Stimulated activated naive CD8-positive, alpha-beta T cell treated with anti-CD3 and anti-CD28 coated beads, Interleukin-15, amount 100 ng/mL, for 72 hours (primary cell): ENCODE measurements at regions not wholly inside any gene's neighbourhood (a gene's known extent, or its start where the extent isn't known, plus 50 kb on each side); places are given as distances from the start of the nearest gene placed in this dataset.
"Not testable (repeated sequence)": the region's sequence is repeated elsewhere in the genome, so short reads cannot be mapped to it uniquely, and the experiment has no call there.

ENCODE experiments used
- ATAC-seq: fragments of 150-1000 bp; cut with Tn5 transposase; 2 replicates; pipeline ENCODE4 v1.10.0; 2021; ENCODE audit warnings: mild to moderate bottlenecking, moderate library complexity
- DNase-seq, 2 donors: peaks; one replicate each; pipeline ENCODE4 v3.0.0; 2021 to 2022
- H3K27ac Mint-ChIP-seq, 2 donors: one replicate each; pipeline ENCODE4 v1.8.0; 2022; ENCODE audit warnings: mild to moderate bottlenecking in 2 of 2, mixed read lengths in 2 of 2, moderate library complexity in 2 of 2
- H3K27me3 Mint-ChIP-seq: one replicate; pipeline ENCODE4 v1.8.0; 2022; ENCODE audit warnings: mixed read lengths
- H3K4me1 Mint-ChIP-seq: one replicate; pipeline ENCODE4 v1.8.0; 2022; ENCODE audit warnings: mild to moderate bottlenecking, mixed read lengths
- H3K4me3 Mint-ChIP-seq, 2 donors: one replicate each; pipeline ENCODE4 v1.8.0; 2022; ENCODE audit warnings: mild to moderate bottlenecking in 2 of 2, mixed read lengths in 2 of 2, moderate library complexity in 1 of 2
- H3K9me3 Mint-ChIP-seq, 2 donors: one replicate each; pipeline ENCODE4 v1.8.0; 2022; ENCODE audit warnings: mixed read lengths in 2 of 2

DNA sequence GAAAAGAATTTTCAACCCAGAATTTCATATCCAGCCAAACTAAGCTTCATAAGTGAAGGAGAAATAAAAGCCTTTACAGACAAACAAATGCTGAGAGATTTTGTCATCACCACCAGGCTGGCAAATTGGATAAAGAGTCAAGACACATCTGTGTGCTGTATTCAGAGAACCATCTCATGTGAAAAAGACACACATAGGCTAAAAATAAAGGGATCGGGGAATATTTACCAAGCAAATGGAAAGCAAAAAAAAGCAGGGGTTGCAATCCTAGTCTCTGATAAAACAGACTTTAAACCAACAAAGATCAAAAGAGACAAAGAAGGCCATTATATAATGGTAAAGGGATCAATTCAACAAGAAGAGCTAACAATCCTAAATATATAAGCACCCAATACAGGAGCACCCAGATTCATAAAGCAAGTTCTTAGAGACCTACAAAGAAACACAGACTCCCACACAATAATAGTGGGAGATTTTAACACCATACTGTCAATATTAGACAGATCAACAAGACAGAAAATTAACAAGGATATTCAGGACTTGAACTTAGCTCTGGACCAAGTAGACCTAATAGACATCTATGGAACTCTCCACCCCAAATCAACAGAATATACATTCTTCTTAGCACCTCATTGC lies 55.9 kb upstream of the ACSM6 start:
- not testable (repeated sequence) for H3K4me3 Mint-ChIP-seq, H3K27ac Mint-ChIP-seq, H3K27me3 Mint-ChIP-seq, ATAC-seq, DNase-seq
- Mint-ChIP-seq H3K9me3 (peaks cover 12% of the 10 kb centered on the region in 2 donors), H3K4me1 (peaks cover 10% of the 10 kb centered on the region)

DNA sequence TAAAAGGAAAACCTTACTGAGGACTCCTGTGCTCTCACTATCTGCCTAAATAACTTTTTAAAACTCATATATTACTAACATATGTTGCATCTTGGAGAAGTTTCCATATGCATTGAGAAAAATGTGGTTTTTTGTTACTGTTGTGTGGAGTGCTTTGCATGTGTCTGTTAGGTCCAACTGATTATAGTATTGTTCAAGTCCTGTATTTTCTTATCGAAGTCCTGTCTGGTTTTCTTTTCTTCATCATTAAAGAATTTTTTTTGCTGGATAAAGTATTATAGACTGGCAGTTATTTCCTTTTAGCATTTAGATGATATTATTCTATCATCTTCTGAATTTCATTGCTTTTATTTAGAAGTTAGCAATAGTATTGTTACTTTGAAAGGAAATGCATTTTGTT lies 59.5 kb upstream of the ACSM6 start:
- Mint-ChIP-seq H3K27me3 (no peaks in the 10 kb centered on the region), H3K4me3 (no peak overlapping the region), H3K9me3 (no peaks in the 10 kb centered on the region), H3K27ac (no peak overlapping the region), H3K4me1 (peaks cover 5% of the 10 kb centered on the region)
- DNase-seq (no peak), ATAC-seq (no peak)

DNA sequence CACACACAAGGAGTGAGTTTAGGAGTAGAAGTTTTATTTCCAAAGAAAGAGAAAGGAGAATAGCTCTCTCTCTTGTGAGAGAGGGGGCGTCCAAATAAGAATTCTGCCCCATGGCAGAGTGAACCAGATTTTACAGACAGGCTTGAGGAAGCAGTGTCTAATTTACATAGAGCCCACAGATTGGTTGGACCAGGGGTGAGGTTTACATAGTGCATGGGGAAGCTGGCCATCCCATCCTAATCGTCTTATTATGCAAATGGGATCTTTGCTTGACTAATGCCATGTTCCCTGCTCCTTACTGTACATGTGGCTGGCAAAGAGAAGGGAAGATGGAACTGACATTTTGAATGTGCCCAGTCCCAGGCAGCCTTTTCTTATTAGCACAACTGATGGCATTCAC lies 60.0 kb upstream of the ACSM6 start:
- H3K4me1 Mint-ChIP-seq = peaks cover 5% of the 10 kb centered on the region
- no peak overlapping the region for H3K4me3 Mint-ChIP-seq
- H3K9me3 Mint-ChIP-seq = no peaks in the 10 kb centered on the region
- no peak overlapping the region for H3K27ac Mint-ChIP-seq
- no peak for ATAC-seq
- H3K27me3 Mint-ChIP-seq = no peaks in the 10 kb centered on the region
- no peak for DNase-seq

DNA sequence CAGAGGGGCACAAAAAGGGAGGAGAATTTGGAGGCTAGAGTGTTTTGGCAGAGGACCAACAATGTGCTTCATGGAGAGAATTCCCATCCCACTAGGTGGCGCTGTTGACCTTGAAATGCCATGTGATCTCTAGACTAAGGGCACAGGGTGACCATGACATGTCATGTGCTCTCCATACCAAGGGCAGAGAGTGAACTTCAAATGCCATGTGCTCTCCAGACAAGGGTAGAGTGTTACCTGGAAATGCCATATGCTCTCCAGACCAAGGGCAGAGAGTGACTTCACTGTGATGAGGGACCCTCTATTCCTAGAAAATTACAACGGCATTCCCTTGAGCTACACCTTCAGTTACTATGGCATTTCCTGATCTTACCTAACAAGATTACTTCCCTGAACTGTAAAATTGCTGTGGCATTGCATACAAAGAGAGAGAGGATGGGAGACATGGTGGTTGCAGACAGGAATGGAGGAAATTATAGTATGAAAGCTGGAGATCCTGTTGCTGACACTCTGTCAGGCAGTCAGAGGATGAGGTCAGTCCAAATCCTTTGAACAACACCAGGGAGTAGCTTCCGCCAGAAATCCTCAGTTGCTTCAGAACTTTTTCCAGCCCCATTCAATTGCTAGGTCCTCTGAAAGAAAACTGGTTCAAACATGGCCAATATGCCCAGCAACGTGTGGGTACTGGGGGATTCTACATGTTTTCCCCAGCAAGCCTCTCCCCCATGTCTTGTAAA lies 60.9 kb upstream of the ACSM6 start:
- Mint-ChIP-seq H3K9me3 (no peaks in the 10 kb centered on the region), H3K27me3 (no peaks in the 10 kb centered on the region), H3K4me3 (no peak overlapping the region), H3K4me1 (peaks cover 5% of the 10 kb centered on the region), H3K27ac (no peak overlapping the region)
- ATAC-seq (peak; percentile 84), DNase-seq (peak; percentile 71 to 72)

DNA sequence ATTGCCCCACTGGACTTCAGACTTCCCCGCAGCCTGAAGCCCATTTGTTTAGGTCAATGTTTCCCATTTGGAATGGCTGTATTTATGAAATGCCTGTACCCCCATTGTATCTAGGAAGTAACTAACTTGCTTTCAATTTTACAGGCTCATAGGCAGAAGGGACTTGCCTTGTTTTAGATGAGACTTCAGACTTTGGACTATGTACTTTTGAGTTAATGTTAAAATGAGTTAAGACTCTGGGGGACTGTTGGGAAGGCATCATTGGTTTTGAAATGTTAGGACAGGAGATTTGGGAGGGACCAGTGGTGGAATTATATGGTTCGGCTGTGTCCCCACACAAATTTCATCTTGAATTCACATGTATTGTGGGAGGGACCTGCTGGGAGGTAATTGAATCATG lies 61.1 kb upstream of the CYP2C8 start:
- not testable (repeated sequence) for H3K27me3 Mint-ChIP-seq, H3K9me3 Mint-ChIP-seq, H3K4me3 Mint-ChIP-seq, H3K4me1 Mint-ChIP-seq, ATAC-seq, H3K27ac Mint-ChIP-seq, DNase-seq

DNA sequence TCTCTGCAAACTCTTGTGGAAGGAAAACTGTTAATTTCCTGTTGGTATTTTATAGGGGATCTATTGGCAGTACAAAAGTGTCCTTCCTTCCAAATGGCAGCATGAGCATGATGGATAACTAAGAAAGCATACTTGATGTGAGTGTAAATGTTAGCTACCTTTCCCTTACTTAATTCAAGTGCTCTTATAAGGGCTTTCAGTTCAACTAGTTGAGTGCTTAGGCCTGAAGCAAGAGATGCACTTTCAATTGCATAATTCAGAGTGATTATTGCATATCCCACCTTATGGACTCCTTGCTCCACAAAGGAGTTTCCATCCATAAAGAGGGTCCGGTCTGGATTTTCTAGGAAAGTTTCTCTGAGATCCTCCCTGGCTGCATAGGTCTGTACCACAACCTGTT lies 56.3 kb upstream of the CYP2C8 start:
- no peak for ATAC-seq
- Mint-ChIP-seq H3K27me3 (no peaks in the 10 kb centered on the region), H3K9me3 (peaks cover 6 to 10% of the 10 kb centered on the region in 2 donors), H3K4me1 (no peaks in the 10 kb centered on the region), H3K27ac (no peak overlapping the region), H3K4me3 (no peak overlapping the region)
- DNase-seq = no peak

DNA sequence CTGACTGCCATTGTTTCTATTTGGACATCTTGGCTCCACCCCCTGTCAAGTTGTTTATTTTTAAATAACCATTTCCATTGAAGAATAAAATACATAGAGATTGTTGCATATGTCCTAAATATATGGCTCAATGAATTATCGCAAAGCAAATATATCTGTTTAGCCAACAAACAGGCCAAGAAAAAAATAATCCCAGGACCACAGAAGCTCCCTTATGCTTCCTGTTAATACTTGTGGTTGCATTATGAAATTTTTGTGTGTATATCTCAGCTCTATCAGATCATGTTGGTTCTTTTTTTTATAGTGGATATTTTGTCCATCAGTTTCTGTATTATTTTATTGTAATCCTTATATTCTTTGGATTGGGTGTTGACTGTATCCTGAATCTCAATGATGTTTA lies 53.4 kb upstream of the CYP2C8 start:
- no peaks in the 10 kb centered on the region for H3K4me1 Mint-ChIP-seq
- peaks cover 16 to 19% of the 10 kb centered on the region in 2 donors for H3K9me3 Mint-ChIP-seq
- H3K4me3 Mint-ChIP-seq = no peak overlapping the region
- no peaks in the 10 kb centered on the region for H3K27me3 Mint-ChIP-seq
- no peak for DNase-seq
- H3K27ac Mint-ChIP-seq = no peak overlapping the region
- ATAC-seq = no peak

DNA sequence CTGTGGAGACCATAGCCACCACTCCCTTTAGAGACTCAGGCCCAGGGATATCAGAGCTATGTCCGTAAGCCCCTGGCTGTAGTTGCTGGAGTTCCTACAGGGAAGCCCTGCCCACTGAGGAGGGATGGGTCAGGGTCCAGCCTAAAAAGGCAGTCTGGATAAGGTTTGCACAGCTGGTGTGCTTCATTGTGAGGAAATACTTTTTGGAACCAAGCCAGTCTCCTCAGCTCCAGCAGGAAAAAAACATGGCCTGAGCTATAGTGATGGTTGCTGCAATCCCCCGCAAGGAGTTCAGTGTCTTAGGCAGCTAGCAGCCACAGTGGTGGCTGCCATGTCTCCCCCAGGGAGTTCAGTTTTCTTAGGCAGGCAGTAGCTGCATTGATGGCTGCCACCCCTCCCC lies 52.6 kb upstream of the CYP2C8 start:
- H3K27me3 Mint-ChIP-seq = no peaks in the 10 kb centered on the region
- no peaks in the 10 kb centered on the region for H3K4me1 Mint-ChIP-seq
- peaks cover 18 to 19% of the 10 kb centered on the region in 2 donors for H3K9me3 Mint-ChIP-seq
- H3K27ac Mint-ChIP-seq = no peak overlapping the region
- ATAC-seq (no peak), DNase-seq (no peak)
- no peak overlapping the region for H3K4me3 Mint-ChIP-seq
